Middle frontal gyrus (tissue), 1 donor: ENCODE measurements at regions not wholly inside any gene's neighbourhood (a gene's known extent, or its start where the extent isn't known, plus 50 kb on each side); places are given as distances from the start of the nearest gene placed in this dataset.
"Not testable (repeated sequence)": the region's sequence is repeated elsewhere in the genome, so short reads cannot be mapped to it uniquely, and the experiment has no call there.

ENCODE experiments used
- DNase-seq: peaks from one replicate; pipeline ENCODE4 v3.0.0-alpha.2; 2015; ENCODE audit warnings: low spot score; ENCODE audit errors: extremely low spot score

DNA sequence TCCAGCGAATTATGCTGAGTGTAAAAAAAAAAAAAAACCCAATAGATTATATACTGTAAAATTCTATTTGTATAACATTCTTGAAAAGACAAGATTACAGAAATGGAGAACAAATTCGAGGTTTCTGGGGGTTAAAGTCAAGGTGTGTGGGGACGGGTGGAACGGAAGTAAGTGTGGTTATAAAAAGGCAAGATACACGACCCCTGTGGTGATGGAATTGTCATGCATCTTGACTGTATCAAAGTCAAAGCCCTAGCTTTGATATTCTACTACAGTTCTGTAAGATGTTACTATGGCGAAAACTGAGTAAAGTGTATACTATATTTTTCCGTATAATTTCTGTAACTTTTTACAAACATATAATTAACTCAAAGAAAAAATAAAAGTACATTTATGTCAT lies 718.2 kb upstream of the PCDH15 start:
- DNase-seq = no peak

DNA sequence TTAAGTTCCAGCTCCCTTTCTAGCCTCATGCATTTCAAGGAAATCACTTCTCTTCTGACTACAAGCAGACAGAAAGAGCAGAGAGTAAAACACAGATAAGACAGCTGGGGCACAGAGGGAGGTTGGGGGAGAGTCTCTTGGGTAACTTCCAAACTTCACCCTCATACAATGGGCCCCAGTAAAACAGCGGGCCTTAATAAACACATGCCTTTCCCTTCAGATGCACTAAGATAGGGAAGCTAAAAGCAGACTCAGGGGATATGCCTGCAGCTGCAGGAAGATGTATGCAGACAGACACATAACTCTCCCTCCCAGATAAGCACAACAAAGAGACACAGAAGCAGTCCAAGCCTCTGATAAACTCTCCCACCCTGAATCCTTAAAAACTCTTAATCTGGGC lies 717.4 kb upstream of the PCDH15 start:
- DNase-seq = not testable (repeated sequence)

DNA sequence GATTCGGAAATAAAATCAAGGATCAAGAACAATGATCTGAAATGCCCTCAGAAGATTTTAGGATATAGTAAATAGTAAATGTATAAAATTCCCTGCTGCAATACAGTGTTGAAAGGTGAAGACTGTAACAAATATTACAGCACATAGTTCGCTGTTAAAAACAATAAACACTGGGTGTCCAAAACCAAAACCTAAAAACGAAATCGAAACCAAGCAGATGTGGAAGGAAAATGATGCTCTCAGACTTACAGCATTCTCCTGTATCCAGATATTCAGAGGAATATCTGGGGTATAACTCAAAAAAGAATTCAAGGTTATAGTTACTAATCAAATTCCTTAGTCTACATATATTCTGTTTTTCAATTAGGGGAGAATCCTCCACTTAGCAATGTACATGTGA lies 708.1 kb upstream of the PCDH15 start:
- DNase-seq = no peak

DNA sequence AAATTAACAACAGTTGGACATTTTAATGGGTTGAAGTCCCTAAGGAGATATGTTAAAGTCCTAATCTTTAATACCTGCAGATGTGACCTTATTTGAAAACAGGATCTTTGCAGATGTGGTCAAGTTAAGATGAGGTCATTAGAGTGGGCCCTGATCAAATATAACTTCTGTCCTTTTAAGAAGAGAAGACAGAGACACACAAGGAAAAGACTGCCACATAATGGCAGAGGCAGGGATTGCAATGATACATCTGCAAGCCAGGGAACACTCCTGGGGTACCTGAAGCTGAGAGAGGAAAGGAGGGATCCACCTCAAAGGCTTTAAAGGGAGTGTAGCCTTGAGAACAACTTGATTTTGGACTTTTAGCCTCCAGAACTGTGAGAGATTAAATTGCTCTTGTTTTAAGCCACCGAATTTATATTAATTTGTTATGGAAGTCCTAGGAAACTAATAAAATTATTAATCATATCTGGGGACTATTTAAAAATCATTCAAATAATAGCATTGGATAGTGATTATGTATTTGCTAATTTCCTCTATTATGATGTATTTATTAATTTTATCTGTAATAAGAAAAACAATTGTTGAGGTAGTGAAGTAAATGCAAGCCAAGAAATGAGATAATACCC lies 700.0 kb upstream of the PCDH15 start:
- no peak for DNase-seq

DNA sequence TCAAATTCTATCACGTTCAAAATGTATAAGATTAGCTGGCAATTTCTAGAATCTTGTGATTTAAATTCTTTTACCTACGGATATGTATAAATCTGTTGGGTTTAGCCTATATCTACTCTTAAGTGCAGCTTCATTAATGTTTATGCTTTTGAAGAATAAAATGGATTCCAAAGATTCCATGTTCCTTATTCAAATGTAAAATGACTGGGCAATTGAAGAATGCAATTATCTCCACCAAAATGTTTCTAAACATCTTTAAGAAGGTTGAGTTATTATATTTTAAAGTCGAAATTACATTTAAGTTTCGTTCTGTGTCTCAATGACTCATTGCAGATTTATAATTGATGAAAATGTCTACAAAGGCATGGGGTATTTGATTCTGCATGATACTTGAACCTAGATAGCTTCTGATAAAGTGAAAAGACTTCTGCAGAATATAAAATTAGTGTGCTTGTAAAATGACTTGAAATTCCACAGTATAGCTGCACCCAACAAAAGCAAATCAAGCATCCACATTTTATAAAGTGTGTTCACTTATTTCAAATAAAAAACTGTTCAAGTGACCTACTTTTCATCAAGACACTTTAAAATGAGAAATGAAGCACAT lies 697.0 kb upstream of the PCDH15 start:
- no peak for DNase-seq

DNA sequence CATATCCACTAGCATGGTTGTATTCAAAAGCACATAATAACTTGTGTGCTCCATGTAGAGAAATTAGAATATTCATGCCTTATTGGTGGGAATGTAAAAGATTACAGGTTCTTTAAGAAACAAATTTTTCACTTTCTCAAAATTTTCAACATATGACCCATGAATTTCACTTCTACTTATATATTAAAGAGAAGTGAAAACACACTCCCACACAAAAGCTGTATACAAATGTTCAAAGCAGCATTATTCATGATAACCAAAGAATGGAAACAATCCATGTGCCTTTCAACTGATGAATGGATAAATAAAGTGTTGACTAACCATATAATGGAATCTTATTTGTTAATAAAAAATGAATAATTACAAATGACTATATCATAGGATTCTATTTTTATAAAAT lies 694.5 kb upstream of the PCDH15 start:
- DNase-seq = no peak

DNA sequence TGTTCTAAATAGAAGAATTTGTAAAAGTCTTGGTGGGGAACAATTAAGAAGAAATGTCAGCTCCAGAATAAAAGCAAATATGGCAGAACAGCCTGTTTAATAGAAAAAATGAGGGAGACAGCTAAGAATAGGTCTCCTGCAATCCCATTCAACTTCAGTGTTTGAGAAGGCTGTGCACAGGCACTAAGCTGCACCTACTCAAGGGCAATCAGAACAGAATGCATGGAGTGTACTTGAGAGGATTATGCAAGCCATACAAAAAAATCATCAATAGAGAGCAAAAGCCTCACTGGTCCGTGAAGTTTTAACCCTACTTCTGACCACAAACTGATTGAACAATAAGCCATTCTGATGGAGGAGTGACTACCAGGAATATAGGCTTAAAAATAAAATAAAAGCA lies 690.7 kb upstream of the PCDH15 start:
- DNase-seq = no peak

DNA sequence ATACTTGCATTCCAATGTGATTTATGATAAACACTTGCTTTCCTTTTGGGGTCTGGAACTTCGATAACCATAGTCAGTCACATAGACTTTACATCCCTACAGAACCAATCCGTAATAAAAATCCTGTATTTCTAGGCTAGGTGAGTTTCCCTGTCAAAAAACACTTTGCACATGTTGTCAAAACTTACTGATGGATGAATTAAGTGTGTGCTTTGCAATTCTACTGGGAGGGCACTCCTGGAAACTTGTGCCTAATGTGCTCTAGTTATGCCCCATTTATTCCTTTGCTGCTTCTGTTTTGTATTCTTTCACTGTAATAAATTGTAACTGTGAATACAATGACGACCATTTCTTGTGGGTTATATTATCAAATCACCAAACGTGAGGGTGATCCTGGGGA lies 684.8 kb upstream of the PCDH15 start:
- no peak for DNase-seq

DNA sequence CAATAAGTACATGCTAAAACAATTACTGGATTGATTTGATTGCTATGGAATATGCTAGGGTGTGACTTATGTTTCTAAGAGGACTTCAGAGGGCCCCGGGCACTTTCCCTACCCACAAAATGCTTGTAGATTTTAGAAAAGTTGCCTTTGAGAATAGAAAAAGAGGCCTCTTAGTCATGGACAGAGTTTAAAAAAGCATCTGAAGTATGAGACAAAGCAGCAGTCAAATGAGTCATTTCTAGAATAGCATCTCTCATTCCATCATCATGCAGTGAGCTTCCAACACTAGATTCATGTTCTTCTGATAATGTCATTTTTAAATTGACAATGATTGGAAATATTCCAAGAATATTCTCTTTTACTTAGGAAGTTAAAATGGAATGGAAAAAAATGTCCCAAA lies 675.1 kb upstream of the PCDH15 start:
- DNase-seq = no peak

DNA sequence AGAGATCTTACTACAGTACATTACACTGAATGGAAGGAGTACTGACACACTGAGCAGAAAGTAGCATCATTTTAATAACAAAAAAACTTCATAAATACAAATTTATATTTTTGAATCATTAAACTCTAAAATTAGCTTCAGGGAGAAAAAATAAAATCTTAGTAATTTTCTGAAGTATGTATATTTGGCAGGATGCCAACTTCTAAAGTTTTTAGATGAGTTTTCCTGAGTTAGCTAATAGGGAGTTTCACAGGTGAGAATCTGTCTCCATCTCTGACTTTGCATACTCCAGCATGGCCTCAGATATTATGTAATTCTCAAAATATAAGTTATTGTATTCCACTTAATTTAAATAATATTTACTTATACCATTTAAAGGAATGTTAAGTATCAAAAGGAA lies 673.2 kb upstream of the PCDH15 start:
- no peak for DNase-seq

DNA sequence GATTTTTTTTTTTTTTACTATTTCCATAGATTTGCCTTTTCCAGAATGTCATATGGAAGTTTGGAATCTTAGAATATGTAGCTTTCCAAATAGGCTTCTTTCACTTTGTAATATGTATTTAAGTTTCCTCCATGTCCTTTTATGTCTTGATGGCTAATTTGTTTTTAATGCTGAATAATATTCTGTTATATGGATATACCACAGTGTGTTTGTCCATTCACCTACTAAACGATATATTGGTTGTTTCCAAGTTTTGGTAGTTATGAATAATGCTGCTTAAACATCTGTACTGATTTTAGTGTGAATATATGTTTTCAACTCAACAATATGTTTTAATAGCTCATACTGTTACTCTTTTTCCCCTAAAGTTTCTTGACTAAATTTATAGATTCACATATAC lies 669.8 kb upstream of the PCDH15 start:
- DNase-seq = no peak

DNA sequence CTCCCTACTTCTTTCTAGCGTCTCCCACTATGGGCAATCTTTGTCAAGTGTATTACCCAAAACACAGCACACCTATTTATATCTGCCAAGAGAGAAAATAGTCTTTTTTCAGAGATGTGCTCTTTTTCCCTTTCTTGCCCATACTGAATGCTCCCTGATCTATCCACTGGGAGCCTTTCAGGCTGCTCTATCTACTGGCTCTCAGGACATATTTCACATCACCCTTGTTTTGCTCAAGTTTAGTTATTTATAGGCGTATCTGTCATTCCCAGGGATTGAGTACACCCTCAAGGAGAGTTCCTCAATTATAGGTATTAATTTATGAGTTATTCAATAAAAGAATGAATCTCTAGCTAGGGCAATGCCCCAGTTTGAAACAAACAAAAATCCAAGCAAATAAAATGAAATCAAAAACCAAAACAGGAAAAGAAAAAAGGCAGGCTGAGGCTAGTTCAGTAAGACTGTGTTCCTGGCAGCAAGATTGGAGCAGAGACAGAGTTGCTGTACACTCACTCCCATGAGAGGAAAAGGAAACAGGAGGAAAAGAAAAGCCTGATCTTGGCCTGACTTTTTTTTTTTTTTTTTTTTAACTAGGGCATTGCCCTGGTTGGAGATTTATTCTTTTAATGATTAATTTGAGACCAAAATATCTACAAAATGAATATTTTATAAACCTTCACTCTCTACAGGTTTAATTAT lies 665.9 kb upstream of the PCDH15 start:
- DNase-seq = no peak

DNA sequence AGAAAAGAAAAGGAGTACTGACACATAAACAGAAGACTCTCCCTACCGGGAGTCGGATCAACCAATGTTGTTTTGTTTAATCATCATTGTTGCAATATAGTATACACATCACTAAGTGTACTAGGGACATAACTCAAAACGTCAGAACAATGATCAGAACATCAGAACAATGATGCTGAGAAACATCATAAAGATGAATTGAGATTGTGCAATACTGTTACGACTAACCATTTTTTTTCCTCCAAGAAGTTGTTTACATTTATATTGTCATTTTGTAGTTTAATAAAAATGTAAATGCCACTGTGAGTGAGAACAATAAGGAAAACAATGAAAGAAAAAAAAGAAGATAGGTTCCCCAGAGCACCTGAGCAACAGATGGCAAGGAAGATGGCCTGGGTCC lies 663.1 kb upstream of the PCDH15 start:
- no peak for DNase-seq

DNA sequence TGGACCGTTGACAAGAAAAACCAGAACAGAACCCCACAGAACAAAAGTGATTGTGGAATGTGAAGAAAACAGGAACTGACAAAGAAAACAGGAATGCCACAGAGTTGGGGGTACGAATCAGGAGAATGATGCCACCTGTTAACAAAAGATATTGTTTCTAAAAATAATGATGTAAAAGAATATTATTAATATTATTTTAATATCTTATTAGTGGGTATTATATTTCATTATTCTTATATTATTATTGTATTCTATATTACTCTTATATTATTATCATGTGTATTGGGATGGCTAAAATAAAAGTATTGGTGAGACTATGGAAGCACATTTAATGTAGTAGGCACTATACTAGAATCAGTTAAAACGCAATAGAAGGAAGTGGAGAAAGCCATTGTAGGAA lies 659.0 kb upstream of the PCDH15 start:
- DNase-seq = no peak

DNA sequence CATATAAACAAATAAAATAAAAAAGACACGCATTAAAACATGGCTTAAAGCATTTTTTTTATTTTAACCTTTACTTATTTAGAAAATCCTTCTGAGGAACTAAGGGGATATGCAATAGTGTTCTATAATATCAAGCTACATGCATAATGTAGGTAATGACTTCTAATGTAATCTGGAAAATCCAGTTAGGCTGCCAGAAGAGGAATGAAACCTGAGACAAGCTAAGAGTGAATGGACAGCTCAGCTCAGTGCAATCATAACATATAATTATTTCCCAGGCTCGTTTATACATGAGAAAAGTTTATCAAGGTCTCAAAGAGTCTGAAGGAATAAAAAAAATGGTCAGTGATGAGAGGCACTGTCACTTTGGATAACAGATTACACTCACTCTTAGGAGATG lies 649.0 kb upstream of the PCDH15 start:
- DNase-seq = no peak

DNA sequence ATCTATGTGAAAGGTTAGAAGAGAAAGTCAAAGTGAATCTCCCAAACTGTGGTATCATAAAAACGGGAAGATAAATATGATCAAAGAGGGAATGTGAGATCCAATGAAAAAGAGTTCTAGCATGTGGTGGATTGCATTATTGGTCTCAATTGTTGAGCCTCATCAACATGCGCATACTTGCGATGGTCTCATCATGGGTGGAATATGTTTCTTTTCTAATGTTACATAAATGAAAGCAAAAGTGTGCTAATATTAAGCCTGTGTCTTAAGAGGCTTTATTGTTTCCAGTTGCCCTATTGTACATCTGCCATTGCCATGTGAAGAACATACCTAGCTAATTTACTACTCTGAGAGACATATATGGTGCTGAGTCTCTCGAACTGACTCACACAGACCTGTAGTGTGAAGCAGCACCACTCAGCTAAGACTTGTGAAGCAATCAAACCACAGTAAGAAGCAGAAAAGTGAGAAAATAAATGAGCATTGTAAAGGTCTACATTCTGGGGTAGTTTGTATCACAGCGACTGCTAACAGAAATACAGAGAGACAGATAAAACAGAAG lies 645.5 kb upstream of the PCDH15 start:
- no peak for DNase-seq

DNA sequence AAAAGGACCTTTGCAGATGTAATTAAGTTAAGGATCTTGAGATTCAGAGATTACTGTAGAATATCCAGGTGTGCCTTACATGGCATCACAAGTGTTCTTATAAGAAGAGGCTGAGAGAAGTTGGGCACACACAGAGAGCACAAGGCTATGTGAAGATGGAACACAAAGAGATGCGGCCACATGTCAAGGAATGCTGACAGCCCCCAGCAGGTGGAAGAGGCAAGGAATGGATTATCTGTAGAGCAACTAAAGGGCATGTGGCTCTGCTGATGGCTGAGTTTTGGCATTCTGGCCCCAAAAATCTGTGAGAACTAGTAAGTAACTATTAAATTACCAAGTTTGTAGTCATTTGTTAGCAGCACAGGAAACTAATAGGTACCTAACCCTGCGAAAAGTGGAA lies 640.7 kb upstream of the PCDH15 start:
- DNase-seq = no peak

DNA sequence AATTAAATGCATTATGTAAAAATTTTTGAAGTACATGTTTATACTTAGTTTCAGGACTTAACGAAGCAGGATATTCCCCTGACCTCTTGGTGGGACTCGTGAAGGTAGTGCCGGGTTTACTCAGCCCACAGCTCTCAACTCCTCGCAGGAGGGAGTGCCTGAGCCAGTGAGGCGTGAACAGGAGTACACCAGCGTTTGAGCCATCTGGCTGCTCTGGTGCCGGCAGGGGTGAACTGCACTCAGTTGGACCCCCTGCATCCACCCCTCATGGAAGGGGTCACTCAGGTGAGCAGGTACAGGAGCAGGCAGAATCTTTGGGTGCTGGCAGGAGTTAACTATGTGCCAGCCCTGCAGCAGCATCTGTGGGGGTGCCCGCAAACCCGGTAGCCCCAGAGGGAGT lies 625.1 kb upstream of the PCDH15 start:
- no peak for DNase-seq

DNA sequence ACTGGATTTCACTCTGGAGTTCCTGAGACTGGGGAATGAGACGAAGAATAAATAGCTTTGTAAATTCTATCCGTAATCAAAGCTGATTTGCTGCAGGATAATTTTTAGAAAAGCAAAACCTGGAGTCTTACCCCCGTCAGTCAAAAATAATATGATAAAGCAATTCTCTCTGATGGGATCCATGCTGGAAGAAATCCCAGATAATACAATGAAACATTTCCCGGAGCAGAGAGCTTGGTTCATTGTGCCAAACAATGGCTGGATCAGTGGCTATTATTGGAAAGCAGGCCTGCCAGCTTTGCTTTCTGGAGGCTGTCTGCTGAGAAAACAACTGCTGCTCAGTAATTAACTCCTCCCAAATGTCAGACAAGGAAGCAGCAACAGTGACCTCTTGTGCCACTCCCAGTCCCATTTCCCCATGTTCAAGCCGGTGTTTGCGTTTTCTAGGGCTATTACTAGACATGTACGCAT lies 609.4 kb upstream of the PCDH15 start:
- DNase-seq = peak; percentile 39

DNA sequence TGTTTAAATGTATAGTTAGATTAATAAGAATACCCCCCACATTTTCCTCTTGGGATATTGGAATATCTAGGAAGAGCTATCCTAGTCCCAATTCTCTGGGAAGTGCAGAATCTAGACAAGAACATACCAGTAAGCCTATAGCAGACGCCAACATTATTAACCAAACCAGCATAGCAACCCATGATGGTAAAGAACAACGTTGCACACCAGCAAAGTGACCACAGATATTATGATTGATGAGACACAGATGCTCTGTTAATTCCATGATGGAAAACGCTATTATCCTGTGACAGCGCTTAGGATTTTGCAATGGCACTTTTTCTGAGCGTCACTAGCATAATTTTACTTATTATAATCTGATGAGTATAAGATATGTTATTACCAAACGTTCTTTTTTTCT lies 603.1 kb upstream of the PCDH15 start:
- no peak for DNase-seq

DNA sequence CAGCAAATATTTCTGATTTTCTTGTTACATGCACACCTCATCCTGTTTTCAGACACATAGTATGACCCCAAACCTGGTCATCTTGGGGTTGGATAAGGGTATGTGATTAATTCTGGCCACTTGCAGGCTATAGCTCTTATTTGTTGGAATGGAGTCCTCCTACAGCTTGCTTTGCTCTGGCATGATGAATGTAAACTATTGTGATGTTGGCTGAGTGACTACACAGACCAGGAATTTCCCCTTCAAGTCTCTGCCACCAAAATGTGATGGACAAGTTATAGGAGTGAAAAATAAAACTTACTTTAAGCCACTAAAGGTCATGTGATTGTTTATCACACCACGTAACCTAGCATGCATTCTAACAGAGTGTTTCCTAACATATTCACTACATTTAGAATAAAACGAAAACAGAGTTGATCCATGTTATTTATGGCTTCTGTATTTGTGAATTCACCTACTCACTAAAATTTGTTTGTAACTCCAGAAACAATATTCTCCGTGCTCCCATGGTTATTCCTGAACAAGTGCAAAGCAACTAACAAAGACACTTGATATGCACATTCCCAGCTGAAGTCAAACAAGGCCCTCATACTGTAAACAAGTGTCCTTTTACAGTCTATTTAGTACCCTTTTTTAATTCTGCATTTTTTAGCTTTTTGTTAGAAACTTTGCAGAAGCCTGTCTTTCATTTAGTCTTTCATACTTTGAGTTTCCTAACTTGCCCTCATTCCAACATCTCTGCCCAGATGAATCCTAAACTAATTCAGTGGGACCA lies 599.2 kb upstream of the PCDH15 start:
- DNase-seq = no peak

DNA sequence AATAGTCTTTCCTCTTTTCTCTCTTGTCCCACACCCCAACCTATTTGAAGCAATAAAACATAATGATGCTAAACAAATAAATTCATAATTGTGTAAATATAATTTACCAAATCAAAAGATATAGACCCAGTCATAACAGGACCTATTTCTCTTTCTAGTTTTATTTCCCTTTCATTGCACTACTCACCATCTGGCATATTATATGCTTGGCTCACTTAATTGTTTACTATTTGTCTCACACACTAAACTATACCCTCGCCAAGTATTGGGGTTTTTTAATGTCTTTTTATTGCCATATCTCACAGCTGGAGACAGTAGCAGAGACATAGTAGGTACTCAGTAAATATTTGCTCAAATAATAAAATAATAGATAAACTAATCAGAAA lies 597.5 kb upstream of the PCDH15 start:
- no peak for DNase-seq
